HG02588 (cell line): ENCODE measurements at regions not wholly inside any gene's neighbourhood (a gene's known extent, or its start where the extent isn't known, plus 50 kb on each side); places are given as distances from the start of the nearest gene placed in this dataset.
"Not testable (repeated sequence)": the region's sequence is repeated elsewhere in the genome, so short reads cannot be mapped to it uniquely, and the experiment has no call there.

Source experiments
- ATAC-seq: cut with Tn5 transposase; IDR thresholded peaks from one replicate; pipeline ENCODE4 v1.9.1; 2021; ENCODE audit warnings: mild to moderate bottlenecking, moderate library complexity; ENCODE audit not compliant: unreplicated experiment

DNA sequence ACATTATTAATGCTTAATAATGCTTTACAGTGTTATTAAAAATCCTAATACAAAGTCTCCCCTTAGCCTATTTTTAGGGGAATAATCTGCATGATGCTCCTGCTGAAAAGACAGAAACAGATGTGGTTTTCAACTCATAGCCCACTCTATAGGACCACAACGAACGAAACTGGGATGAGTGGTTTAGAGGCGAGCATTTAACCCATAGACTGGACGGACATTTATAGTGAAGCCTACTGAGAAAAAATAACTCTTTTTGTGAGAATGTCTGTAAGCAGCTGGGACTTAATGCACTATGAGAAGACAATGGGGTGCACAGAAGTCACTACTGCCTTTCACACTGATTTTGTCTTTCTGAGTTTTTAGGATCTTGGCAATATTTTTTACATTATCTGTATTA is 1599.6 kb upstream of the B3GALT2 start:
- ATAC-seq, result no peak

DNA sequence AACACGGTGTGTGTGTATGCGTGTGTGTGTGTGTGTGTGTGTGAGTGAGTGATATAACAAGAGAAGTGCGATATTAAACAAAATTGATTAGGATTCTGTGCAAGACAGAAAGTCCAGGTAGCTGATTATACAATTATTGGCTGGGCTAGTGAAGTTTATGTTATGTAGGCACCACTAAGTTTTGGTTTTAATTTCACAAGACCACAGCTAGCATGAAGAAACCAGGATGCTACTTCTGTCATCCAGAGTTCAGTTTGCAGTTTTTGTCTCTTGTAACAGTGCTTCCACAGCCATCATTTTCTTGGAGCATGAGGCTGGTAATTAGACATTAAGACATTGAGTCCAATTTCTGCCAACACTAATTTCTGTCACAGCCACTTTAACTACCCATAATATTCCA is 1590.2 kb upstream of the B3GALT2 start:
- ATAC-seq, result no peak

DNA sequence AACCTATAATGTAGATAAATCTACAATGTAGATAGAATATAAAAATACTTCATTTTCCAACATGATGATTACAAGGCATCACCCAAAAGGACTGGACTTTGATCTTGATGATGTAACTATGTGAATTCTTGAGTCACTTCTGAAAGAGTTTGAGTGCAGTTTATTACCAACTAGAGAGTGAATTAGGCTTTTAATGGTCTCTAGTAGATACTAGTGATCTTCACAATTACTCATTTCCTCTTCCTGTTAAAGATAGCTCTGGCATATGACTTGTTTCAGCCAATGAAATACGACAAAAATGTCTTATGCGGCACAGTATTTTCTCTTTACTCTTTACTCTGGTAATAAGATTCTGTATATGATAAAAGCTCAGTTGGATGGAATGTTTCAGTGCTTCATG is 1588.1 kb upstream of the B3GALT2 start:
- ATAC-seq, result no peak

DNA sequence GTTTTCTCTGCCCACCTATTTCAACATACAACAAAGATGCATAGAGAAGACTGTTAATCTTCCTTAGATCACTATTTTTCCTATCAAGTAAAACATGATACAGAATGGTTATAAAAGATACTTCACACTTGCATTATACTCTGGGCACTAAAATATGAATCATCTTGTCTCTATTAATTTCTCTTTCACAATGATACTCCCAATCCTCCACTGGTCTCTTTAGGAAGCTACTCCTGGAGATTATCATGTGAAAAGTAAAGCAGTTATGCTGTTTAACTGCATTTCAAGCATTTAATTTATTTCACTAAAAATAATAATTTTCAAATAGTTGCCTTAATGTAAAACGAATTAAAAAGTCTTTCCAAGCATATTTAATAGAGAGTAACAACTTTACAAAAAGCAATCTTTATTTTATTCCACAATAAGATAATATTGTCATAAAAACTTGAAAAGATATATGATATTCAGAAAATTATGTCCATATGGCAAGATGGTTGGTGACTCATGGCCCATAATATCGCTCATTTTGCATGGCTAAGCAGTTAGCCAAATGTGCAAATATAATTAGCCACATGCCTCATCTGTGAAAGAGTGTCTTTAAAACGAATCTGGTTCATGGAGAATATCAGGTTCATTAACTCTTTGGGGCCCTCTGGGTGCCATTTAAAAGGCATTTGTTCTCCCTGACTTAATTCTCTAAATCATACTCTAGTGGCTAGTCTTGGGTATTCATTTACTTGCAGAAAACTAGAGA is 1569.0 kb upstream of the B3GALT2 start:
- ATAC-seq, result no peak

DNA sequence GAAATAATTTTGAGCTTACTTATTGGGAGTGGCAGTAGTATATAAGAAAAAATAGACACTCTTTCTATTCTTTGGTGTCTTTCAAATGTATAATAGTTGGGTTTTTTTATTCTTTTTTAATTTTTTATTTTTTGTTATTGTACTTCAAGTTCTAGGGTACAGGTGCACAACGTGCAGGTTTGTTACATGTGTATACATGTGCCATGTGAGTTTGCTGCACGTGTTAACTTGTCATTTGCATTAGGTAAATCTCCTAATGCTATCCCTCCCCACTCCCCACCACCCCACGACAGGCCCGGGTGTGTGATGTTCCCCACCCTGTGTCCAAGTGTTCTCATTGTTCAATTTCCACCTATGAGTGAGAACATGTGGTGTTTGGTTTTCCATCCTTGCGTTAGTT is 1552.4 kb upstream of the B3GALT2 start:
- ATAC-seq, result not testable (repeated sequence)

DNA sequence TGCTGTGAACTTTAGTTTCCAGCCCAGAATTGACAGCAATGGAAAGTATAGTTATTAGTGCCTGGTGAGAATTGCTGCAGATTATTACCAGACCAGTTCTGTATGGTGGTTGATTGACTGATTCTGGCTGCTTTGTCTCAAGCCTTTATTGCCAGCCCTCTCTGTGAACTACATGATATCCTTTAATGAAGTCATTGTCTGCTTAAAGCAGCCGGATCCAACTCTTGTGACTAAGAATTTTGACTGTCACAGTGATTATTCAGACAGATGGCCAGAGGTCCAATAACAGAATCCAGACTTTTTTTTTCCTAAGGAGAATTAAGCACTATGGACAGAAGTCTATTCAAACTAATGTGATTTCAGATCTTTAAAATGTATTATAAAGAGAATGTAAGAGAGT is 1548.6 kb upstream of the B3GALT2 start:
- no peak for ATAC-seq

DNA sequence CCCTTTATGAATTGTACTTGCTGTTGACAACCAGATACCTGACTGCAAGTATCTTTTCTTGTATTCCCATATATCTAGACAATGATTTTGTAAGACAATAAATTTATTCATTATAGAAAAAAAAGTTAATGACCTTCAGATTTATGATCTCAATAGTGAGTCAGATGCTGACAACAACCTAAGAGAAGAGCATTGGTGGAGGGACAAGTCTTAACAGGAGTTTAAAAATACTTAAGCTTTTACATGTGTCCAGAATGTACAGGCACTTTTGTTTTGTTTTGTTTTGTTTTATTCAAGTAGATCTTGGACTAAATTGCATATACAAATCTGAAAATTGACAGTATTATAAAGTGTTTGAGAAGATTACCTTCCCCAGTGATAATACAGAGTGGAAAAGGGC is 1544.6 kb upstream of the B3GALT2 start:
- ATAC-seq, result no peak

DNA sequence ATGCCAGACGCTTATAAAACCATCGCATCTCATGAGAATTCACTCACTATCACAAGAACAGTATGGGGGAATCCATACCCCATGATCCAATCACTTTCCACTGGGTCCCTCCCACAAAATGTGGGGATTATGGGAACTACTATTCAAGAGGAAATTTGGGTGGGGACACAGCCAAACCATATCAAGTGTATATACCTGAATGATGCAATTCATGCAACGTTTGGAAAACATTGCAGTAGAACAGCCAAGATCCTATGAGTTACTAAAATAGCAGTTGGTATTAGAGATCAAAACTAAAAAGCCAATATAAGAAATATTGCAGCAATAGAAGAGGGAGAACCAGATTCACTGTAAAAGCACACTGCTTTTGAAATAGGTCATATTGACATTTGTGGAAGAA is 1543.9 kb upstream of the B3GALT2 start:
- no peak for ATAC-seq

DNA sequence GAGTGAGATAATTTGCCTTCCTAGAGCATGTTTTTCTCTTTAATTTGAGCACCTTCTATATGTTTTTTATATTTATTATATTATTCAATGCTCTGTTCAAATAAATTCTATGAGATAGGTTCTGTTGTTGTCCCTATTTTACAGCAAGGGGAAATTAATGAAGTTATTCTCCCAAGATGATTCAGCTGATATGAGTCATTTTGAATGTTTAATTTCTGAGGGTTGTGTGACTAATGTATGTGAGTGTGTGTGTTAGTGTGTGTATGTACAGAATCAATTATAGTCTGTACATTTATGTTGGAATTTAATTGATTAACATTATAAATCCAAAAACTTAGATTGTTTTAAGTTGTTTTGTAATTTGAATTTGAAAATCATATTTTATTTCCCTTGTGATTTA is 1536.7 kb upstream of the B3GALT2 start:
- ATAC-seq, result no peak

DNA sequence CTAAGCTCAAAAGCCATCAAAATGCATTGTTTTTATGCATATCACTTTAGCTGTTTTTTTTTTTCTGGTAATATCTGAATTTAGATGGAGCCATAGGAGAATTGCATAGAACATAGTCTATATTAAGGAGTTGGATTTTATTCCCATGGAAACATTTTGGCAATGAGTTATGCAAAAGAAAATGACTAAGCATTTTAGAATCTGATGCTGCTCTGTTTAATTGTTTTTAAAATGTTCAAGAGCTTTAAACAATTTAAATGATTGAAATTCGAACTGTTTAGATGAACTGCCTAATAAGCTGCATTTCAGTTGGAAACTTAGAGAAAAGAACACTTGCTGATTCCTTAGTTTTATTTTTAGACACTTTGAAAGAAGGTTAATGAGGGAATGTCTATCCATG is 1531.5 kb upstream of the B3GALT2 start:
- ATAC-seq, result no peak

DNA sequence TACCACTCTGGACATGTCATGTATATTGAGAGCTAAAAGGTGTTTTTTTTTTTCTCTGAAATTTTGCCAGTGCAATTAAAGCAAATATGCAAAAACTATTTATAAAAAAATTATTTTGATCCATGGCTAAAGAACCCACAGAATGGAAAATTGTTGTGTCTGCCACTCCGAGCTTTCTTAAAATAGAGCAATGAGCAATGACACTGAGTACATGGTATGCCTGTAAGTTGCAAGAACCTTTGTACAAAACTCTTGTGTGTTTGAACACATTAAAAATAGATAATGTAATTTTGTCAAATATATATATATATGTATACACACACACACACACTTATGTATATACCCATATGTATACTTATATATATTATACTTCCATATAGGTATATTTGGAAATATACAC is 1530.9 kb upstream of the B3GALT2 start:
- no peak for ATAC-seq

DNA sequence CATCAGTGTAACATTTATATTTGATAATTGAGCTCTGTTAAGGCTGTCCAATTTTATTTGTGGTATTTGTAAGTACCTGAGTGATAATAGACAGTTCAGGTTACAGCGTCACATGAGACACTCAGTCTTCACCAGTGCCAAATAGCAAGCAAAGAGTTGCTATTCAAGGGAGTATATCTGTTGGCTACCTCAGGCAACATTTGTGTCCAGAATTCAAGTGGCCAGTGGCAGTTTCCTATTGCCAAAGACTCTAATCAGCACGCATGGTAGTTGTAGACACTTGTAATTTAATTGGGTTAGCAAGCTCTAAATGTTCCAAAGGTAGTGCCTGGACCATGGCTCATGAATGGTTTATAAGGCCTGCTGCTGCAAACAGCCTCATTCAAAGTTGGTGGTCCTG is 1524.3 kb upstream of the B3GALT2 start:
- ATAC-seq, result no peak

DNA sequence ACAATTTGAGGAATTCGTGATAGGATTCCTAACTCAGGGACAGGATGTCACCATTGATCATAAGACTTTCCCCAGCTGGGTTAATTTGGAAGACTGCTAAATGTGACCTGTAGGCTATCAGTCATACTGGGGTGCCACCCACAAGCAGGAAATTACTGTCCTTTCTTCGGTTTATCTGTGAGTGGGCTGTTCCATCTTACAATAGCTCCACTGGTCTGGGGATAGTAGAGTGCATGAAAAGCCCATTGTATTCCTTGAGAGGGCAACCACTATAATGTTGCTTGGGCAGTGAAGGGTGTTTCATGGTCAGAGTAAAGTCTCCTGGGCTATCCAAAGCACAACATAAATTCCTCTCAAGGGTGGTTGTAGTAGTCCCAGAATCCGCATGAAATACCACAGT is 1523.0 kb upstream of the B3GALT2 start:
- no peak for ATAC-seq

DNA sequence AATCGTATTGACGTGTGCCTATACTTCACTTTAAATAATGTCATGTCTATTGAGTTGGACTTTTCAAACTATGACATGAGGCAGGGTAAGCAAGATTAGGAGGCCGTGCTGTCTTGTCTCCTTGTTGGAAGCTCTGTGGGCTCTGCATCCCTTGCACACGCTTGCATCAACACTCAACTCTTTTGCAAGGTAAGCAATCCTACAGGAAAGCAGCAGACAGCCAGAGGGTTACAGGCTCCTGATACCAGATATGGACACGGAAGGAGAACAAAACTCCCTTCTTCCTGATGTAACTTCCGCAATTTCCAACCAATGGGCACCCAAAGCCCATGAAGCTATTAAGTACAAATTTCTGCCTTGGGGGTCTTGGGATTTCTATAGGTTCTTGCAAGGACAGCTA is 1520.7 kb upstream of the B3GALT2 start:
- ATAC-seq, result no peak

DNA sequence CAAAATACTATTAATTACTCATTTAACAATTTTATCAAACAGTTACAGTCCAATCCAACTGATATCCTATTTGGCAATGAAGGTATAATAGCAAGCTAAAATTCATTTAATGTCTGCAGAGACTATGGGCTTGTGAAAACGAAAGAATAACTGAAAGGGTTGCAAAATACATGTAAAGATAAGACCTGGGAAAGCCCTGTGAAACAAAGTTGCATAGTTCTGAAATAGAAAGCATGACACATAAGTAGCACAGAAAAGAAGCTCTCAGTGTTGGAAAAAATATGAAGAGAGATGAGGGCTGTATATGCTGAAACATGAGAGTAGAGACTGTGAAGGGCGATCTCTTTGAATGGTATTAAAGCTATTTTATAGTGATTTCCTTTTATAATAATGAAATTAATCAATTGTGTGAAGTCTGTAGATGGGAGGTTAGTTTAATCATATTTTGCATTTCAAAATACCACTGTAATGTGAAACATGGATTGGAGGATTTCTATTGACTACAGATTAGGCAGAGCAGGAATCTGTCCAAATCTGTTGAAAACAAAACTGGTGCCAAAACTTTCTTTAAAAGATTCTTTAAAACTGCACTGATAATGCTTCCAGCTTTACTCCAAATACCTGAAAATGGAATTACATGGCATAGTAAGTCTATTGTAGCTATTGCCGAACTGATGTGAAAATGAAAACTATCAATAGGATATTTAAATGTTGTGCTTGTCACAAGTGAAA is 1518.9 kb upstream of the B3GALT2 start:
- ATAC-seq, result peak; percentile 65

DNA sequence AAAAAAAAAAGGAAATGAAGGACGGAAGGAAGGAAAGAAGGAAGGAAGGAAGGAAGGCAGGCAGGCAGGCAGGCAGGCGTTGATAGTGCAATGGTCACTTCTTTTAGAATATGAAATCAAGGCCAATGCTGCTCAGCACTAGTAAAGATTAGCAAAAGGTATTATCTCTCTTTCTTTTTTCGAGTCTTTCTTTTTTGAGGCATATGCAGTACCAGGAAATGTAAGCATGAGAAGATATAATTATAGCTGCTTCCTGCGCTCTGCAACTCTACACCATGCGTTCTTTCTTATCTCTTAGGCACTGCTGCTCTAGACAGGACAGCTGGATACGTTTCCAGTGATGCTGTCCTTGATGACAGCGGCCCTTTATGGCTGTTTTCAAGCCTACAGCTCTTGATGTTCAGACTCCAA is 1512.5 kb upstream of the B3GALT2 start:
- ATAC-seq, result no peak

DNA sequence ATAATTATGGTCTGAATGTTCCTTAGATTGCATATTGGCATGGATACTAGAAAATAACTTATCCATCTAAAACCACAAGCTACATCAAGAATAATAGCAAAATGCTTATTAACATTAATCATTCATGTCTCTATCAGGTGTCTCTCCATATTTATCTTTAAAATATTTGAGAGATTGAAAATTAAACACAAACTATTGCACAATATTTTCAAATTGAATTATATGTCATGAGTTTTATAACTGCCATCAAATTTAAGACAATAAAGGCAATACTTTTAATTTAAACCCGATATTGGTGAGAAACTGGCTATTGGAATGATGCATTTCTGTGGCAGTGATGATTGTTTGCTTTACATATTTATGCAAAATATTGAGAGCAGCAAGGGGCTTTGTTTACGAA is 1506.8 kb upstream of the B3GALT2 start:
- ATAC-seq, result no peak

DNA sequence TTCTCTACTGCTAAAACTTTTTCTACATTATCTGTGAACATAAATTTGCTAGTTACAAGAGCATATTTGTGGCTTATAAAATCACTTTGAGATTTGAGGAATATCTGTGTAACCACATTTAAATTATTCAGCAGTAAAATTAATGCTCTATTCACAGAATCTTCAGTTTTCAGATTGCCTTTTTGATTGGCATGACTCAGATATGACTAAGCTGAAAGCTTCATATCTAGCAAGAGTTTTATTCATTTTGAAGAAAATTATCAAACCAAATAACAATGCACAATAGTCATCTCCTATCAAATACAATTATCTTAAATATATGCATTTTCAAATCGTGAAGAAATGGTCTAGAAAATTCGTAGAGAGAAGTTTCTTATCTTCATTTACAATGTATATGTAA is 1498.2 kb upstream of the B3GALT2 start:
- no peak for ATAC-seq

DNA sequence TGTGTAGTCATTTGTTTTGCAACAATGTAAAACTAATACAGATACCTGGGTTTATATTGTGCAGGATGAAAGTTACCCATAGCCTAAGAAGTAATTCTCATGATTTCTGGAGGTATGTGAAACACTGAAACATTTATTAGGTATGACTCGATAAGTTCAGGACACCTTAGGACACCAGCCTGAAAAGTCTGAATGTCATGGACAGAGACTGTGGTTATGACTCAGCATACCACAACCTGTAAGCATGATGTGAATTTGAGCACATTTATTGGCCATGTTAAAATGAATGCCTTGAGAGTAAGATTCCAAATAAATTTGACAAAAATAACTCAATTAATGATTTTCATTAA is 1471.7 kb upstream of the B3GALT2 start:
- ATAC-seq, result no peak

DNA sequence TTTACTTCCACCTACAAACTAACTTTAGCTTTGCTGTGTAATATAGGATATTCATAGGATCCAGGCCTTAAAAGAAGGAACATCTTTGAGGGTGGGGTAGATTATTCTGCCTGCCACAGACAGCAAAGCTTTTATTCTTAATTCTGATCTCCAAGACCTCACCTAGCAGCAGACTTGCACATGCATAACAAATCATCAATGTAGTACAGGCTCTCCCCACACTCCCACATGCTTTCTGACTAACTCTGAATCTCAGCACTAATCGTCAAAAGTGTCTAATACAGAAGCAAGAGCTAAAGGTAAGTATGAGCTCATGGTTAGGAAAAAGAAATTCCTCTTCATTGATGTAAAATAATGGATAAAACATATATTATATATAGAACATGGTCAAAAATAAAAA is 1468.5 kb upstream of the B3GALT2 start:
- ATAC-seq, result no peak

DNA sequence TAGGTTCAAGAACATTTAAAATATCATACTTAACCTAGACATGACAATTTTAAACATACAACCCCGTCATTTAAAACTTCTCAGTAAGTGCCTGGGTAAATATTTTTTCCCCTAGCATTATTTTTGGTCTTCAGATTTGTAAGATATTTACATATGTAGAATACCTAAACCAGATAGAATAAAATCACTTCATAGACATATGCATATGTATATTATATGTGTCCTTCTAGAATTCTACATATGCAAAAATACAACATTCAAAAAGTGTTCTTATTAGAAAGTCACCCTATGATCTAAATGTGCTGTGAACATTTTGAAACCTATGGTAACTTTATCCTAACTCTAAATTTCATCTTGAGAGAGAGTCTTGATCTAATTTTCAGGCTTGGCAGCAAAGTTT is 1467.0 kb upstream of the B3GALT2 start:
- ATAC-seq, result no peak

DNA sequence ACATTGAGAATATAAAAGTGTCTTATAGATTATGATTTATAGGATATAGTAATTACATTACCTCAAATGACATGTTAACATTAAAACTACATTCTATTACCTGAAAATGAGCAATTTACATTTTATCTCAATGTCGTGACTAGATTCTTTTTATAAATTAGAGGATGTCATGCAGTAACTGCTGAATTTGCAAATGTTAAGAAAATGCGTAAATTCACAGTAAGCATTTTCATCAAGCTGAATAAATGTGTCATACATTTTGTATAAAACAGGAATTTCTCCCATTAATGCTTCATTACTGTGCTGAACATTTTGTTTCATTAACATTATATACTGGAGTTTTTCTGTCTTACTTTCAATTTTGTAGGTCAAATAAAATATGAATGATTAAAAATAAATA is 1460.7 kb upstream of the B3GALT2 start:
- ATAC-seq, result no peak

DNA sequence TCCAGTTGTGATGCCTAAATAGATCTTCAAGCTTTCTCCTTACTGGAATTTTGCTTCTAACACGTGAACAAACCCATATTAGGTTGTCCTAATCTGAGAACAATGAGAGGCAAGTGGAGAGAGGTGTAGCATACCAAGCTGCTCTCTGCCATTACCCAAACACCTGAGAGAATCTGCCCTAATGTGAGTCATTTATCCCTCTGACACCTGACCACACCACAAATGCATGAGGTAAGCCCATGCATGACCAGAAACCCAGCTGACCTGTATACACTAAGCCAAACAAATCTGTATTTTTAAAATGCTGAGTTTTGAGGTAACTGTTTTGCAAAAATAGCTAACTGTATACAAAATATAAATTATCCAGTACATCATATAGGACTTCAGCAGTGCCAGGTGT is 1458.1 kb upstream of the B3GALT2 start:
- no peak for ATAC-seq
